Activated T-helper 1 cell treated with anti-CD3 and anti-CD28 coated beads, Interleukin-2, amount 50 U/mL, for 16 hours (primary cell): ENCODE measurements at regions not wholly inside any gene's neighbourhood (a gene's known extent, or its start where the extent isn't known, plus 50 kb on each side); places are given as distances from the start of the nearest gene placed in this dataset.
"Not testable (repeated sequence)": the region's sequence is repeated elsewhere in the genome, so short reads cannot be mapped to it uniquely, and the experiment has no call there.

Source experiments
- DNase-seq, 2 donors: peaks; one replicate each; pipeline ENCODE4 v3.0.0-alpha.2; 2020; ENCODE audit warnings: low read depth in 1 of 2, low spot score in 1 of 2

- DNase-seq = no peak
These were observed 259.3 kb downstream of the CEMIP2 start for GRCh38 chr9:71509054-71509453.

- DNase-seq = not testable (repeated sequence)
These were observed 260.2 kb downstream of the CEMIP2 start for GRCh38 chr9:71508141-71508540.

- no peak for DNase-seq
These were observed 261.5 kb downstream of the CEMIP2 start for GRCh38 chr9:71506821-71507220.

GRCh38 chr9:71504636-71505035 is 263.7 kb downstream of the CEMIP2 start:
- DNase-seq = no peak

GRCh38 chr9:71498691-71499090 is 269.6 kb downstream of the CEMIP2 start:
- no peak for DNase-seq

- DNase-seq = no peak
These were observed 277.5 kb downstream of the CEMIP2 start for GRCh38 chr9:71490810-71491209.

GRCh38 chr9:71487061-71487460 is 281.3 kb downstream of the CEMIP2 start:
- no peak for DNase-seq

- no peak for DNase-seq
These were observed 283.0 kb downstream of the CEMIP2 start for GRCh38 chr9:71485326-71485725.

- no peak for DNase-seq
These were observed 284.9 kb downstream of the CEMIP2 start for GRCh38 chr9:71483436-71483835.

- no peak for DNase-seq
These were observed 288.7 kb downstream of the CEMIP2 start for GRCh38 chr9:71479621-71480020.

- no peak for DNase-seq
These were observed 295.9 kb downstream of the CEMIP2 start for GRCh38 chr9:71472400-71472799.

- no peak for DNase-seq
These were observed 302.9 kb downstream of the CEMIP2 start for GRCh38 chr9:71465392-71465791.

GRCh38 chr9:71459082-71459481 is 309.2 kb downstream of the CEMIP2 start:
- DNase-seq = no peak

GRCh38 chr9:71446473-71447411 is 321.6 kb downstream of the CEMIP2 start:
- no peak for DNase-seq

- no peak for DNase-seq
These were observed 322.2 kb downstream of the CEMIP2 start for GRCh38 chr9:71446106-71446472.

- DNase-seq = no peak
These were observed 321.5 kb upstream of the TRPM3 start for GRCh38 chr9:71442937-71443336.

GRCh38 chr9:71441266-71441665 is 319.8 kb upstream of the TRPM3 start:
- DNase-seq = no peak

GRCh38 chr9:71431931-71432330 is 310.5 kb upstream of the TRPM3 start:
- no peak for DNase-seq

- DNase-seq = not testable (repeated sequence)
These were observed 285.9 kb upstream of the TRPM3 start for GRCh38 chr9:71407341-71407740.

GRCh38 chr9:71403106-71403505 is 281.7 kb upstream of the TRPM3 start:
- no peak for DNase-seq

GRCh38 chr9:71393005-71393404 is 271.6 kb upstream of the TRPM3 start:
- no peak for DNase-seq

GRCh38 chr9:71384343-71384742 is 262.9 kb upstream of the TRPM3 start:
- no peak for DNase-seq
